ENCODE measurements at regions not wholly inside any gene's neighbourhood (a gene's known extent, or its start where the extent isn't known, plus 50 kb on each side); places are given as distances from the start of the nearest gene placed in this dataset.

- no peak for DNase-seq (ENCODE audit: low spot score)
Measured at GRCh38 chr6:95142661-95143335, 434.5 kb upstream of the MANEA start.

GRCh38 chr6:95143408-95144180 lies 433.7 kb upstream of the MANEA start:
- no peak for DNase-seq (ENCODE audit: low spot score)

- no peak for DNase-seq (ENCODE audit: low spot score)
Measured at GRCh38 chr6:95145457-95145856, 431.9 kb upstream of the MANEA start.

GRCh38 chr6:95159557-95159956 lies 417.8 kb upstream of the MANEA start:
- DNase-seq (ENCODE audit: low spot score), result no peak

GRCh38 chr6:95169775-95170174 lies 407.6 kb upstream of the MANEA start:
- no peak for DNase-seq (ENCODE audit: low spot score)

- DNase-seq (ENCODE audit: low spot score), result no peak
Measured at GRCh38 chr6:95175927-95176675, 401.2 kb upstream of the MANEA start.

GRCh38 chr6:95185874-95186273 lies 391.5 kb upstream of the MANEA start:
- DNase-seq (ENCODE audit: low spot score), result no peak

- no peak for DNase-seq (ENCODE audit: low spot score)
Measured at GRCh38 chr6:95186710-95187109, 390.6 kb upstream of the MANEA start.

- DNase-seq (ENCODE audit: low spot score), result no peak
Measured at GRCh38 chr6:95197590-95197989, 379.7 kb upstream of the MANEA start.

GRCh38 chr6:95203153-95203754 lies 374.1 kb upstream of the MANEA start:
- no peak for DNase-seq (ENCODE audit: low spot score)

- no peak for DNase-seq (ENCODE audit: low spot score)
Measured at GRCh38 chr6:95204178-95204577, 373.2 kb upstream of the MANEA start.

- DNase-seq (ENCODE audit: low spot score), result no peak
Measured at GRCh38 chr6:95208621-95209020, 368.7 kb upstream of the MANEA start.

- DNase-seq (ENCODE audit: low spot score), result no peak
Measured at GRCh38 chr6:95209074-95209473, 368.3 kb upstream of the MANEA start.

- no peak for DNase-seq (ENCODE audit: low spot score)
Measured at GRCh38 chr6:95216555-95216954, 360.8 kb upstream of the MANEA start.

- DNase-seq (ENCODE audit: low spot score), result no peak
Measured at GRCh38 chr6:95227351-95227750, 350.0 kb upstream of the MANEA start.

- DNase-seq (ENCODE audit: low spot score), result no peak
Measured at GRCh38 chr6:95228636-95229035, 348.7 kb upstream of the MANEA start.

GRCh38 chr6:95230071-95230740 lies 347.1 kb upstream of the MANEA start:
- DNase-seq (ENCODE audit: low spot score), result no peak

GRCh38 chr6:95231416-95231815 lies 345.9 kb upstream of the MANEA start:
- DNase-seq (ENCODE audit: low spot score), result no peak

- DNase-seq (ENCODE audit: low spot score), result no peak
Measured at GRCh38 chr6:95232446-95232845, 344.9 kb upstream of the MANEA start.

GRCh38 chr6:95233879-95234278 lies 343.5 kb upstream of the MANEA start:
- no peak for DNase-seq (ENCODE audit: low spot score)

- no peak for DNase-seq (ENCODE audit: low spot score)
Measured at GRCh38 chr6:95240514-95240913, 336.8 kb upstream of the MANEA start.

GRCh38 chr6:95242560-95242959 lies 334.8 kb upstream of the MANEA start:
- DNase-seq (ENCODE audit: low spot score), result no peak

Measured in hematopoietic multipotent progenitor cell treated with erythropoietin and hydrocortisone succinate and interleukin-3 and kit ligand, for 15 days (in vitro differentiated cells).